ENCODE measurements at regions not wholly inside any gene's neighbourhood (a gene's known extent, or its start where the extent isn't known, plus 50 kb on each side); places are given as distances from the start of the nearest gene placed in this dataset.
A peak's percentile ranks its signal among the peaks of the same experiment; 100 is the strongest.

DNA sequence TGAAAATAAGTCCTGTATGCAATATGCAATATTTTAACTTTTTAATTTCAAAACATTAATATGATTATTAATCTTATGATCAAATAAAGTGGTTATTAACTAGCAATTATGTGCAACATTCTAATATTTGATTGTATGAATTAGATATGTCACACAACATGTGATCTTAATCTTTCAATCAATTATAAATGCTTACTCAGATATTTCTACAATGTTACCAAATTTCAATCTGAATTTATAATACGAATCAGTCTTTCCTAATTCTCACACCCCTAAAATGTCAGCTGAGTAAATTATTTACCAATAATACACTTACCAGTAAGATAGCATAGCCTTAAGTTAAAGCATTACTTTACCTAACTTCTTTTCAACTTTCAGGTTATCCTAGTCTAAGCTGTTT is 186.3 kb downstream of the CALCRL start:
- Histone ChIP-seq H3K9ac (ENCODE audit: insufficient read length, low read depth) (no peak overlapping the region), H3K9me3 (ENCODE audit: insufficient read depth, low read length) (no peaks in the 10 kb centered on the region), H3K4me3 (ENCODE audit: insufficient read length, low read depth) (no peak overlapping the region), H3K4me1 (ENCODE audit: insufficient read depth, insufficient read length) (no peaks in the 10 kb centered on the region), H3K36me3 (ENCODE audit: insufficient read depth, insufficient read length, low read length) (no peaks in the 10 kb centered on the region), H3K27me3 (ENCODE audit: insufficient read depth, insufficient read length) (no peaks in the 10 kb centered on the region)
- DNase-seq (ENCODE audit: low read depth, low spot score): no peak
- TF ChIP-seq YY1 (IDR thresholded peaks at IDR 0.05; ENCODE audit: insufficient read depth, insufficient read length): no peak

DNA sequence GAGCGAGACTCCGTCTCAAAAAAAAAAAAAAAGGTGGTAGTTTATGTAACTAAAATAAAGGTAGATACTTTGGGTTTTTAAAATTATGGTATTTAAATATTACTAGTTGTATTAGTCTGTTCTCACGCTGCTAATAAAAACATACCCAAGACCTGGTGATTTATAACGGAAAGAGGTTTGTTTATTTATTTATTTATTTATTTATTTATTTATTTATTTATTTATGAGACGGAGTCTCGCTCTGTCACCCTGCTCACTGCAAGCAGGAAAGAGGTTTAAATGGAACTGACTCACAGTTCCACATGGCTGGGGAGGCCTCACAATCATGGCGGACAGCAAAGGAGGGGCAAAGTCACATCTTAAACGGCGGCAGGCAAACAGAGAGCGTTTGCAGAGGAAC is 196.0 kb downstream of the CALCRL start:
- Histone ChIP-seq H3K9ac (ENCODE audit: insufficient read length, low read depth) (no peak overlapping the region), H3K9me3 (ENCODE audit: insufficient read depth, low read length) (no peaks in the 10 kb centered on the region), H3K4me3 (ENCODE audit: insufficient read length, low read depth) (no peak overlapping the region), H3K36me3 (ENCODE audit: insufficient read depth, insufficient read length, low read length) (no peaks in the 10 kb centered on the region), H3K4me1 (ENCODE audit: insufficient read depth, insufficient read length) (no peaks in the 10 kb centered on the region), H3K27me3 (ENCODE audit: insufficient read depth, insufficient read length) (no peaks in the 10 kb centered on the region)
- TF ChIP-seq ZNF274 (IDR thresholded peaks at IDR 0.05; ENCODE audit: low read depth, low read length): no peak
- TF ChIP-seq SUZ12 (IDR thresholded peaks at IDR 0.05; ENCODE audit: extremely low read depth, insufficient read depth, insufficient read length): no peak
- no peak for TF ChIP-seq YY1 (IDR thresholded peaks at IDR 0.05; ENCODE audit: insufficient read depth, insufficient read length)
- DNase-seq (ENCODE audit: low read depth, low spot score): no peak

DNA sequence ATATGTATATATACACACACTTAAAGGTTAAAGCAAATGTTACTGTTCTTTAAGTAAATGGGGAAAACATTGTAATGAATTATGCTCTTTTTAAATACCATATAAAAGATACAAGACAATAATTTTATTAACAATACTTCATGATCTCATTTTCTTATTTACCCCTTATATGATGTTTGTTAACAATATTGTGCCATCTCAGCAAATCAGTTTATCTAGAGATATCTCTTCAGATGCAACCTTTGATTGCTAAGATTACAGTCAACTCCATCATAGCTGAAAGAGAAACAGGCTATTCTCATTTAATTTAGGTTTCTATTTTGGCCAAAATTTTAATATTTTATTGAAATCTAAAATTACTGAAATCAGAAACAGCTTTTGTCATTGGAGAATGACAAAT is 197.9 kb downstream of the CALCRL start:
- no peaks in the 10 kb centered on the region for H3K4me1 ChIP-seq (ENCODE audit: insufficient read depth, insufficient read length)
- H3K9ac ChIP-seq (ENCODE audit: insufficient read length, low read depth): no peak overlapping the region
- no peaks in the 10 kb centered on the region for H3K36me3 ChIP-seq (ENCODE audit: insufficient read depth, insufficient read length, low read length)
- H3K4me3 ChIP-seq (ENCODE audit: insufficient read length, low read depth): no peak overlapping the region
- no peaks in the 10 kb centered on the region for H3K27me3 ChIP-seq (ENCODE audit: insufficient read depth, insufficient read length)
- H3K9me3 ChIP-seq (ENCODE audit: insufficient read depth, low read length): no peaks in the 10 kb centered on the region
- TF ChIP-seq SUZ12 (IDR thresholded peaks at IDR 0.05; ENCODE audit: extremely low read depth, insufficient read depth, insufficient read length): no peak
- no peak for TF ChIP-seq YY1 (IDR thresholded peaks at IDR 0.05; ENCODE audit: insufficient read depth, insufficient read length)
- TF ChIP-seq ZNF274 (IDR thresholded peaks at IDR 0.05; ENCODE audit: low read depth, low read length): no peak
- DNase-seq (ENCODE audit: low read depth, low spot score): no peak

DNA sequence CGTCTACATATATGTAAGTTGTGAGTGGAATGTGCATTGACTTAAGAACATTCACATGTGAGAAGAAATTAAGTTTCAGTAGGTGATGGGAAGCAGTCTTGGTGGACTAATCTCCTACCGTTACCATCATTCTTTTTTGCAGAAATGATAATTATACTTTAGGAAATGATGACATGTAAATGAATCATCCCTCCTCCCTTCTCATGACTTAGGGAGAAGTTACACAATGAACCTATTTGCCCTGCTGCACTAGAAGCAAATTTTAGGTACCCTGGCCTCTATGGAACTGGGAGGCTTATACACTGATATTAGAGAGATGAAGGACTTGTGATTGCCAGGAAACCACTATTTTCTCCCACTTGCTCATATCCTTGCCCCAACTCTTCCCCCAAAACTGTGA is 214.2 kb downstream of the CALCRL start:
- no peak overlapping the region for H3K9ac ChIP-seq (ENCODE audit: insufficient read length, low read depth)
- H3K36me3 ChIP-seq (ENCODE audit: insufficient read depth, insufficient read length, low read length): no peaks in the 10 kb centered on the region
- no peak for DNase-seq (ENCODE audit: low read depth, low spot score)
- H3K27me3 ChIP-seq (ENCODE audit: insufficient read depth, insufficient read length): no peaks in the 10 kb centered on the region
- H3K4me3 ChIP-seq (ENCODE audit: insufficient read length, low read depth): no peak overlapping the region
- H3K9me3 ChIP-seq (ENCODE audit: insufficient read depth, low read length): no peaks in the 10 kb centered on the region
- no peaks in the 10 kb centered on the region for H3K4me1 ChIP-seq (ENCODE audit: insufficient read depth, insufficient read length)
- no peak for TF ChIP-seq SUZ12 (IDR thresholded peaks at IDR 0.05; ENCODE audit: extremely low read depth, insufficient read depth, insufficient read length)
- TF ChIP-seq YY1 (IDR thresholded peaks at IDR 0.05; ENCODE audit: insufficient read depth, insufficient read length): no peak
- TF ChIP-seq ZNF274 (IDR thresholded peaks at IDR 0.05; ENCODE audit: low read depth, low read length): no peak

DNA sequence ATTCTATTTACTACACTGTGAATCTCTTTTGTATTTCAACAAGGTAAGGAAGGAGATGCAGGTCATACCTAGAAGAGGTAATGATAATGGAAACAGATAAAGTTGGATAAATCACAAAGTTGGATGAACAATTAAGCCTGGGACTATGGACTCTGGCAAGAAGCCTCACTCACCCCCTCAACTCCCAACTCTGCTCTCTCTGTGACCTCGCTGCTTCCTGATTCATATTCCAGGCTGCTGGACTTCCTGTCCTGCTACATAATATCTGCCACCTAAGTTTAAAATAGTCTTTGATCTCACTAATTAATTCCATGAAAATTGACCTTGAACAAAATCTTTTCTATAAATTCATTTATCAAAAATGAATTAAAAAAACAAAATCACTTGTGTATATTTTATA is 215.3 kb downstream of the CALCRL start:
- Histone ChIP-seq H3K36me3 (ENCODE audit: insufficient read depth, insufficient read length, low read length) (no peaks in the 10 kb centered on the region), H3K27me3 (ENCODE audit: insufficient read depth, insufficient read length) (no peaks in the 10 kb centered on the region), H3K4me1 (ENCODE audit: insufficient read depth, insufficient read length) (no peaks in the 10 kb centered on the region), H3K9me3 (ENCODE audit: insufficient read depth, low read length) (no peaks in the 10 kb centered on the region), H3K9ac (ENCODE audit: insufficient read length, low read depth) (no peak overlapping the region), H3K4me3 (ENCODE audit: insufficient read length, low read depth) (no peak overlapping the region)
- DNase-seq (ENCODE audit: low read depth, low spot score): no peak
- no peak for TF ChIP-seq ZNF274 (IDR thresholded peaks at IDR 0.05; ENCODE audit: low read depth, low read length)
- TF ChIP-seq YY1 (IDR thresholded peaks at IDR 0.05; ENCODE audit: insufficient read depth, insufficient read length): no peak
- no peak for TF ChIP-seq SUZ12 (IDR thresholded peaks at IDR 0.05; ENCODE audit: extremely low read depth, insufficient read depth, insufficient read length)

DNA sequence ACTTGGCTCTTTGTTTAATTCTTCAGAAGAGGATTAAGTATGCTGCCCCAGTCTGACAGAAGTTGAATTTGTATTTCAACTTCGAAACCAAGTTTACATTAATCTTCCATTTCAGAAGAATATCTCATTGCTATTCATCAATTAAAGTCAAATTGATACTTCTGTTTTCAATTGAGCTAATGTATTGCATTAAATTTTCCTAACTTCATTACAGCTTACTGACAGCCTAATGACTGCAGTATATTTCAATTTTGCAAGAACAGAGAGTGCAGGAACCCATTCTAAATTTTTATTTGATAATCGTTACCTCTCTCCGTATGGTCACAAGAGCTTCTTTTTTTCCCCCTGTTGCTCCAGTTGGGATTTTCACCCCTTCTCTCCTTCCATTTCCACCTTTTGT is 218.0 kb downstream of the CALCRL start:
- H3K36me3 ChIP-seq (ENCODE audit: insufficient read depth, insufficient read length, low read length): no peaks in the 10 kb centered on the region
- H3K9ac ChIP-seq (ENCODE audit: insufficient read length, low read depth): no peak overlapping the region
- DNase-seq (ENCODE audit: low read depth, low spot score): no peak
- H3K4me1 ChIP-seq (ENCODE audit: insufficient read depth, insufficient read length): no peaks in the 10 kb centered on the region
- no peak overlapping the region for H3K4me3 ChIP-seq (ENCODE audit: insufficient read length, low read depth)
- H3K9me3 ChIP-seq (ENCODE audit: insufficient read depth, low read length): peaks cover 19% of the 10 kb centered on the region
- no peaks in the 10 kb centered on the region for H3K27me3 ChIP-seq (ENCODE audit: insufficient read depth, insufficient read length)
- TF ChIP-seq ZNF274 (IDR thresholded peaks at IDR 0.05; ENCODE audit: low read depth, low read length) (no peak), YY1 (IDR thresholded peaks at IDR 0.05; ENCODE audit: insufficient read depth, insufficient read length) (no peak), SUZ12 (IDR thresholded peaks at IDR 0.05; ENCODE audit: extremely low read depth, insufficient read depth, insufficient read length) (no peak)

DNA sequence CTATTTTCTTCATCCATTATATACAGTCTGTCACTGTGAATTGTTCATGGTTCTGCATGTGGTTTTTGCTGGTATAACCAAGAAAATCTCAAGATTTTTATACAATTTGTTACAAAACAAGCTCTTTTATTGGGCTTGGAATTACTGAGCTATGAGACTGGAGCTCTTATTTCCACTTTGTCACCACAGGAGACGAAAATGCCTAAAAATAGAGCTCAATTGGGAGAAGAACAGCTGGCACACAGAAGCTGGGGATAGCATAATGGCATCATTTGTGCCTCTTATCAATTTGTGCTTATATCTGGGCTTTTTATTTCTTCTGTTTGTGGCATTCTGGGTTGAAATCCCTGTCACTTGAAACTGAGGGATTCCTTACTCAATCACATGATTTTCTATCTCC is 219.1 kb downstream of the CALCRL start:
- H3K9ac ChIP-seq (ENCODE audit: insufficient read length, low read depth): no peak overlapping the region
- no peaks in the 10 kb centered on the region for H3K4me1 ChIP-seq (ENCODE audit: insufficient read depth, insufficient read length)
- H3K4me3 ChIP-seq (ENCODE audit: insufficient read length, low read depth): no peak overlapping the region
- H3K36me3 ChIP-seq (ENCODE audit: insufficient read depth, insufficient read length, low read length): no peaks in the 10 kb centered on the region
- peaks cover 30% of the 10 kb centered on the region for H3K9me3 ChIP-seq (ENCODE audit: insufficient read depth, low read length)
- H3K27me3 ChIP-seq (ENCODE audit: insufficient read depth, insufficient read length): no peaks in the 10 kb centered on the region
- TF ChIP-seq SUZ12 (IDR thresholded peaks at IDR 0.05; ENCODE audit: extremely low read depth, insufficient read depth, insufficient read length) (no peak), ZNF274 (IDR thresholded peaks at IDR 0.05; ENCODE audit: low read depth, low read length) (no peak), YY1 (IDR thresholded peaks at IDR 0.05; ENCODE audit: insufficient read depth, insufficient read length) (no peak)
- DNase-seq (ENCODE audit: low read depth, low spot score): no peak

DNA sequence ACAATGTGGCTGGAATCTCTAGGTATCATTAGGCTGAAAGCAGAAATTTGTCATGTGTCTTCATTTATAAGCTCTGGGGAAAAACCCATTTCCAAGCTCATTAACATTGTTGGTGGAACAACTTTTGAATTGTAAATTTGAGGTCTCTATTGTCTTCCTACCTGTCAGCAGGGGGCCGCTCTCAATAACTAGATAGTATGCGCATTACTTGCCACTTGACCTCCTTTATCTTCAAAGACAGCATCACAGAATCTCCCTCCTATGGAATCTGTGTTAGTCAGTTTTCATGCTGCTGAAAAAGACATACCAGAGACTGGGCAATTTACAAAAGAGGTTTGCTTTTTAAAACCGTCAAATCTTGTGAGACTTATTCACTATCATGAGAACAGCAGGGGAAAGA is 223.1 kb downstream of the CALCRL start:
- peaks cover 44% of the 10 kb centered on the region for H3K9me3 ChIP-seq (ENCODE audit: insufficient read depth, low read length)

More for the DNA sequence above, 223.1 kb downstream of the CALCRL start:
- H3K9ac ChIP-seq (ENCODE audit: insufficient read length, low read depth): no peak overlapping the region
- no peak for TF ChIP-seq SUZ12 (IDR thresholded peaks at IDR 0.05; ENCODE audit: extremely low read depth, insufficient read depth, insufficient read length)
- TF ChIP-seq ZNF274 (IDR thresholded peaks at IDR 0.05; ENCODE audit: low read depth, low read length): no peak
- no peak for TF ChIP-seq YY1 (IDR thresholded peaks at IDR 0.05; ENCODE audit: insufficient read depth, insufficient read length)
- H3K4me1 ChIP-seq (ENCODE audit: insufficient read depth, insufficient read length): no peaks in the 10 kb centered on the region
- no peak overlapping the region for H3K4me3 ChIP-seq (ENCODE audit: insufficient read length, low read depth)
- H3K36me3 ChIP-seq (ENCODE audit: insufficient read depth, insufficient read length, low read length): no peaks in the 10 kb centered on the region
- no peaks in the 10 kb centered on the region for H3K27me3 ChIP-seq (ENCODE audit: insufficient read depth, insufficient read length)
- peak; percentile 58 for DNase-seq (ENCODE audit: low read depth, low spot score)

All from NT2/D1 (cell line).